T-helper 2 cell treated with Interferon-gamma antibody and Interleukin-4, amounts not matched to agents 5 μg/mL and 100 μg/mL, for 36 hours (primary cell): ENCODE measurements at regions not wholly inside any gene's neighbourhood (a gene's known extent, or its start where the extent isn't known, plus 50 kb on each side); places are given as distances from the start of the nearest gene placed in this dataset.

ENCODE experiments used
- DNase-seq: peaks from one replicate; pipeline ENCODE4 v3.0.0; 2021; ENCODE audit warnings: low spot score
- H3K27ac Mint-ChIP-seq: one replicate; pipeline ENCODE4 v1.8.0; 2021; ENCODE audit warnings: mild to moderate bottlenecking, mixed read lengths
- H3K27me3 Mint-ChIP-seq: one replicate; pipeline ENCODE4 v1.8.0; 2021; ENCODE audit warnings: low read depth, mixed read lengths
- H3K36me3 Mint-ChIP-seq: one replicate; pipeline ENCODE4 v1.8.0; 2021; ENCODE audit warnings: low read depth, mixed read lengths
- H3K4me1 Mint-ChIP-seq: one replicate; pipeline ENCODE4 v1.8.0; 2021; ENCODE audit warnings: low read depth, mixed read lengths
- H3K4me3 Mint-ChIP-seq: one replicate; pipeline ENCODE4 v1.8.0; 2022; ENCODE audit warnings: mild to moderate bottlenecking, moderate library complexity, mixed read lengths
- H3K9me3 Mint-ChIP-seq: one replicate; pipeline ENCODE4 v1.8.0; 2021; ENCODE audit warnings: mixed read lengths

DNA sequence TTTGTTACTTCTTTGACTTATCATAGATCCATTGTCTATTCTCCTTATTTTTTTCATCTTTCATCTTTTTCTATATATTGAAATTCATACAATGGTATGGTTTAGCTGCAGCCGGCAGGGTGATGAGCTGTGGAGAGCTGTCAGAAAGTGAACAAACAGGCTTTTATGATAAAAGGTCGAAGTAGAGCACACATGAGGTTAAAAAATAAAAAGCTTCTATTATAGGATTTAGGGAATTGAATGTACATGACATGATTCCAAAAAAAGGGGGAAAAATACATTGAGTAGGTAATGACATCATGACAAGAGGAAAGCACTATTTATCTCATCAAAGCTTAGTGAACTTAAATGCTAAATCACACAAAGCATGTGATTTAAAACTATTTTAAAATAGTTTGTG, 884.8 kb downstream of the METTL15 start:
- H3K27ac Mint-ChIP-seq = no peak overlapping the region
- H3K9me3 Mint-ChIP-seq = peaks cover 24% of the 10 kb centered on the region
- no peaks in the 10 kb centered on the region for H3K36me3 Mint-ChIP-seq
- H3K27me3 Mint-ChIP-seq = no peaks in the 10 kb centered on the region
- no peak overlapping the region for H3K4me3 Mint-ChIP-seq
- H3K4me1 Mint-ChIP-seq = no peaks in the 10 kb centered on the region
- no peak for DNase-seq

DNA sequence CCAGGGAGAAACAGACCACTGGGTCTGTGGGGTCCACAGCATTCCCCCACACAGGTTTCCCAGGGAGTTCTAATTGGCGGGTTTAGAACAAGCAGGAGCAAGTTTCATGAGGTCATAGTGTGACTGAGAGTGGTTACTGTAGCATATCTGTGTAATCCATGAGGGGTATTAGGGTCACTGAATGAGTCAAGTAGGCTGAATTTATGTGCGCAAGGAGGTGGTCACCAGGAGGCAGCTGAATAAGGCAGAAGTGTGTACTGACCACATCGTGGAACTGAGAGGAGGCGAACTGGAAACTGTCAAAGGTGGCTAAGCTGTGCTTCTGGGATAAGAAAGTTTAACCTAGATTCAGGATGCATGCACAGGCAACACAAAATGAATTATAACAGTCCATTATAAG, 876.0 kb downstream of the METTL15 start:
- Mint-ChIP-seq H3K27ac (no peak overlapping the region), H3K4me1 (no peaks in the 10 kb centered on the region), H3K27me3 (no peaks in the 10 kb centered on the region), H3K4me3 (no peak overlapping the region), H3K9me3 (peaks cover 29% of the 10 kb centered on the region), H3K36me3 (no peaks in the 10 kb centered on the region)
- no peak for DNase-seq

DNA sequence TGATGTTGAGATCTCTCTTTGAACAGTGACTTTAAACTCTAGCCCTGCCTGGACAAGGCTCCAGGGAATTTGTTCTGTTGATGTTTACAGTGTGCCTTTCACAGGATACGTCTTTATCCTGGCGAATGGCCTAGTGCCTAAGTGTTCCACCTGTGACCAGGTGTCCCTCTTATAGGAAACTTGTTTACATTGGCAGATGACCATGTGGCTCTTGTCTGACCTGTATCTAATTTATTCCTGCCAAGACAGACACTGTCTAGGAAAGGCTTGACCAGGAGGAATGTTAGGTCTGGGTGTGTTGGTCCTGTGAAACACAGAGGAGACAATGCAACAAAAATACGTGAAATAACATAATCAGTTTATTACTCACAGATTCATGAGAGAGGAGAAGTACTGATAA, 875.6 kb downstream of the METTL15 start:
- Mint-ChIP-seq H3K4me3 (no peak overlapping the region), H3K27me3 (no peaks in the 10 kb centered on the region), H3K9me3 (peaks cover 29% of the 10 kb centered on the region), H3K4me1 (no peaks in the 10 kb centered on the region), H3K27ac (no peak overlapping the region), H3K36me3 (no peaks in the 10 kb centered on the region)
- DNase-seq = no peak

DNA sequence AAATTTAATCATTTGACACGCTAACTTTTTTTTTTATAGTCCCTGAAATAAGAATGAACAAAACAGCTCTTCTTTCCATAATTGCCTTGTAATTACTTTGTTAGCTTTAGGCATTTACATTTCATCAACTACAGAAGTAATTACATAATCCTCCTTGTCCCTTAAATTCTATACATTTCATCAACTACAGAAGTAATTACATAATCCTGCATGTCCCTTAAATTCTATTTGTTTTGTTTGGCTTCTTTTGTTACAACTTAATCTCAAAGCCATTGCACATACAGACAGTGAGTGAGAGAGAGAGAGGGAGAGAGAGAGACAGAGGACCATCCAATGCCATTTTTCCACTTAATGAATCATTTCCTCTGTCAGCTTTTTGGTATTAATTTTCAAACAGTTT, 873.2 kb downstream of the METTL15 start:
- Mint-ChIP-seq H3K27ac (no peak overlapping the region), H3K4me3 (no peak overlapping the region), H3K9me3 (peaks cover 34% of the 10 kb centered on the region), H3K4me1 (no peaks in the 10 kb centered on the region), H3K36me3 (no peaks in the 10 kb centered on the region), H3K27me3 (no peaks in the 10 kb centered on the region)
- DNase-seq = no peak

- H3K27ac Mint-ChIP-seq = no peak overlapping the region
- peaks cover 33% of the 10 kb centered on the region for H3K9me3 Mint-ChIP-seq
- no peaks in the 10 kb centered on the region for H3K27me3 Mint-ChIP-seq
- no peaks in the 10 kb centered on the region for H3K4me1 Mint-ChIP-seq
- H3K36me3 Mint-ChIP-seq = no peaks in the 10 kb centered on the region
- H3K4me3 Mint-ChIP-seq = no peak overlapping the region
- no peak for DNase-seq
Measured at GRCh38 chr11:28976801-28977145, 868.6 kb downstream of the METTL15 start.

DNA sequence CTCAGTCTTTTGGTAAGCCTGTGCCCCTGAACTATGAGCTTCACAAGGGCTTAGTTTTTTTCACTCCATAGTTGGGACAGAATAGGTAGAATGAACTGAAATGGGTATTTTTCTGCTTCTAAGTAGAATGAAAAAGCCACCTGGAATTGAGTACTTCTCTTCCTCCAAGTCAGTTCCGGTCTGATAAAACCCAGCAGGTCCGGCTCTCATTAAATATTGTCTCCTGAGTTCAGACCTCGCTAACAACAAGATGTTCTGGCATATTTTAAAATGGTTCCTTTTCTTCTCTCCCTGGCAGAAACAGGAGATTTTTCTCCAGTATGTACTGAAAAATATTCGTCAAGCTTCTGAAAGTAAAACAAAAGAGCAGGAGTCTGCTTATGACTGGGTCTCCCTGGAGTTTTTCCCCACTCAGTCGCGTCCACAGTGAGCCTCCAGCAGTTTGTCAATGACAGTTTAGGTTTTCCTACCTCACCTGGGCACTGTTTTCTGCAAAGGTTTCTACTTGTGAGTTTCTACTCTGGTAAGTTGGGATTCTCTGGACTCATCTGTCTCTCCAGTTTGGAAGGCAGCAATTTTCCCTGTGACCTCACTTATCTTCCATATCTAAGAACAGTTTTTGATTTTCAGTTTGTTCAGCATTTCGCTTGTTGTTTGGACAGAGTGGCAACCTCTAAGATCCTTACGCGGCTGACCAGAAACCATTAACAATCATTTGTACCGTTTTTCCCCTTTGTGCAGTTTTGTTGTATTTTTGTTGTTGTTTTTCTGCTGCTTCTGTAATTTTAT, 868.0 kb downstream of the METTL15 start:
- Mint-ChIP-seq H3K9me3 (peaks cover 28% of the 10 kb centered on the region), H3K36me3 (no peaks in the 10 kb centered on the region), H3K27ac (no peak overlapping the region), H3K4me3 (no peak overlapping the region), H3K4me1 (no peaks in the 10 kb centered on the region), H3K27me3 (no peaks in the 10 kb centered on the region)
- DNase-seq = no peak

DNA sequence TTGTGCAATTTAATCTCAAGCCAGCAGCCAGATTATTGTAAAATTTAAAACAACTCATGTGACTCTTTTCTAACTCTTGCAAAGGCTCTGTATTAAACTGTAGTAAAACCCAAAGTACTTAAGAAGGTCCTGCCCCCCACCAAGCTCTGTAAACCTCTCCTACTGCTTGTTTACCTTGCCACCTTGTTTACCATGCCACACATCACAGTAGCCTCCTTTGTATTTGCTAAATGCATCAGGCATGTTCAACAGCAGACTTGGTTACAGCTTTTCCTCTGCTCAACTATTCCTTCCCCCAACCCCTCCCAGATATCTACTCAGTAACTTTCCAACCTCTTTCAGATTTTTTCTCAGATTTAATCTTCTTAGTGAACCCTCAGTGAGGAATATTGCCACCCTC, 861.6 kb downstream of the METTL15 start:
- DNase-seq = no peak
- Mint-ChIP-seq H3K36me3 (no peaks in the 10 kb centered on the region), H3K27ac (no peak overlapping the region), H3K4me3 (no peak overlapping the region), H3K9me3 (peaks cover 13% of the 10 kb centered on the region), H3K27me3 (no peaks in the 10 kb centered on the region), H3K4me1 (no peaks in the 10 kb centered on the region)

GRCh38 chr11:28966951-28967350, 858.8 kb downstream of the METTL15 start:
- Mint-ChIP-seq H3K4me1 (no peaks in the 10 kb centered on the region), H3K27me3 (no peaks in the 10 kb centered on the region), H3K27ac (no peak overlapping the region), H3K36me3 (no peaks in the 10 kb centered on the region), H3K4me3 (no peak overlapping the region), H3K9me3 (peaks cover 16% of the 10 kb centered on the region)
- DNase-seq = no peak

DNA sequence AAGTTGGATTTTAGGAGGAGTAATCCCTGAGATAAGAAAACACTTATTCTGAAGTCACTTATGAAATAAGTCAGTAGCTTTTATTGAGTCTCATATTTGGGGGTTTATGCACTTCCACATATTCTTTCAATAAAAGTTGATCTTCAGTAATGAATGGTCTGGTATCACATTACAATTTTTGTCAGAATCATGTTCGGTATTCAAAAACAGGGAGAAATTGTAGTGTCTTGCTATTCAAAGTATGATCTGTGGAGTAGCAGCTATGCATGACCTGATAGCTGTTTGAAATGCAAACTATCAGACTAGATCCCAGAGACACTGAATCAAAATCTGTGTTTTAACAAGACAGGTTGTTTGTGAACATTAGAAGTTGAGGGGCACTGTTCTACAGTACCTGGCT, 857.6 kb downstream of the METTL15 start:
- peaks cover 20% of the 10 kb centered on the region for H3K9me3 Mint-ChIP-seq

GRCh38 chr11:28964811-28965210, 856.6 kb downstream of the METTL15 start:
- DNase-seq = no peak
- Mint-ChIP-seq H3K27ac (no peak overlapping the region), H3K36me3 (no peaks in the 10 kb centered on the region), H3K4me1 (no peaks in the 10 kb centered on the region), H3K4me3 (no peak overlapping the region), H3K27me3 (no peaks in the 10 kb centered on the region), H3K9me3 (peaks cover 18% of the 10 kb centered on the region)

More for the DNA sequence above, 857.6 kb downstream of the METTL15 start:
- H3K27ac Mint-ChIP-seq = no peak overlapping the region
- DNase-seq = no peak
- H3K4me1 Mint-ChIP-seq = no peaks in the 10 kb centered on the region
- H3K36me3 Mint-ChIP-seq = no peaks in the 10 kb centered on the region
- no peaks in the 10 kb centered on the region for H3K27me3 Mint-ChIP-seq
- H3K4me3 Mint-ChIP-seq = no peak overlapping the region

GRCh38 chr11:28963187-28963586, 855.0 kb downstream of the METTL15 start:
- Mint-ChIP-seq H3K27ac (no peak overlapping the region), H3K4me3 (no peak overlapping the region), H3K4me1 (no peaks in the 10 kb centered on the region), H3K9me3 (peaks cover 26% of the 10 kb centered on the region), H3K36me3 (no peaks in the 10 kb centered on the region), H3K27me3 (no peaks in the 10 kb centered on the region)
- DNase-seq = no peak

- DNase-seq = no peak
- H3K27ac Mint-ChIP-seq = no peak overlapping the region
- no peaks in the 10 kb centered on the region for H3K27me3 Mint-ChIP-seq
- H3K36me3 Mint-ChIP-seq = no peaks in the 10 kb centered on the region
- peaks cover 26% of the 10 kb centered on the region for H3K9me3 Mint-ChIP-seq
- H3K4me1 Mint-ChIP-seq = no peaks in the 10 kb centered on the region
- no peak overlapping the region for H3K4me3 Mint-ChIP-seq
Measured at GRCh38 chr11:28962502-28962901, 854.3 kb downstream of the METTL15 start.

DNA sequence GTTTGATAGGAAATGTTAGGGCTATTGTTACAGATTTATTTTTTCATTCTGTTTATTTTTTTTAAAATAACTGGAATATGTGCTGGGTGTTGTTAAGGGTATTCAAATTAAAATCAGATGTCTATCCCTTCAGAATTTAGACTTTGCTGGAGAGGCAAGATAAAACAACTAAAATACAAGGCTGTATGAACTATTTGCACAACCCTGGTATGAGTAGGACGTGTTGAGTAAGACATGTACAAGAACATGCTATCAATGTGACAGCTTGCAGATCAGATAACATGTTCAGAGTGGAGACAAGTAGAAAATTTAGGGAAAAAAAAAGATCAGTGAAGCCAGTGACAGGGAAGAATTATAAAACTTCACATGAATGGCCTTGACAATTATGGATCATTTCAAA, 853.5 kb downstream of the METTL15 start:
- H3K9me3 Mint-ChIP-seq = peaks cover 30% of the 10 kb centered on the region
- no peaks in the 10 kb centered on the region for H3K36me3 Mint-ChIP-seq
- H3K4me1 Mint-ChIP-seq = no peaks in the 10 kb centered on the region
- H3K4me3 Mint-ChIP-seq = no peak overlapping the region
- H3K27me3 Mint-ChIP-seq = no peaks in the 10 kb centered on the region
- DNase-seq = no peak
- no peak overlapping the region for H3K27ac Mint-ChIP-seq

GRCh38 chr11:28956446-28956845, 848.3 kb downstream of the METTL15 start:
- Mint-ChIP-seq H3K36me3 (no peaks in the 10 kb centered on the region), H3K4me1 (no peaks in the 10 kb centered on the region), H3K4me3 (no peak overlapping the region), H3K9me3 (peaks cover 36% of the 10 kb centered on the region), H3K27me3 (no peaks in the 10 kb centered on the region), H3K27ac (no peak overlapping the region)
- no peak for DNase-seq

- no peak overlapping the region for H3K4me3 Mint-ChIP-seq
- no peaks in the 10 kb centered on the region for H3K4me1 Mint-ChIP-seq
- no peak for DNase-seq
- peaks cover 21% of the 10 kb centered on the region for H3K9me3 Mint-ChIP-seq
- H3K27ac Mint-ChIP-seq = no peak overlapping the region
- H3K27me3 Mint-ChIP-seq = no peaks in the 10 kb centered on the region
- H3K36me3 Mint-ChIP-seq = no peaks in the 10 kb centered on the region
Measured at GRCh38 chr11:28951191-28951590, 843.0 kb downstream of the METTL15 start.
